SIG-M5 treated with dmso at 0.1 percent for 504 hours (cell line): ENCODE measurements at regions not wholly inside any gene's neighbourhood (a gene's known extent, or its start where the extent isn't known, plus 50 kb on each side); places are given as distances from the start of the nearest gene placed in this dataset.
"Not testable (repeated sequence)": the region's sequence is repeated elsewhere in the genome, so short reads cannot be mapped to it uniquely, and the experiment has no call there.

Source experiments
- DNase-seq: peaks from one replicate; lab custom pipeline; 2025; ENCODE audit not compliant: unreplicated experiment; lab: John Stamatoyannopoulos, UW

DNA sequence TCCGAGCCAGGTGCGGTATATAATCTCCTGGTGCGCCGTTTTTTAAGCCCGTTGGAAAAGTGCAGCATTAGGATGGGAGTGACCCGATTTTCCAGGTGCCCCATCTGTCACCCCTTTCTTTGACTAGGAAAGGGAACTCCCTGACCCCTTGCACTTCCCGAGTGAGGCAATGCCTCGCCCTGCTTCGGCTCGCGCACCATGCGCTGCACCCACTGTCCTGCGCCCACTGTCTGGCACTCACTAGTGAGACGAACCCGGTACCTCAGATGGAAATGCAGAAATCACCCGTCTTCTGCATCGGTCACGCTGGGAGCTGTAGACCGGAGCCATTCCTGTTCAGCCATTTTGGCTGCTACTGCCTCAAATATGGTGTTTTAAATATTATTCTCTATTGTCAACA lies 198.0 kb downstream of the MEIS1 start:
- DNase-seq = not testable (repeated sequence)

DNA sequence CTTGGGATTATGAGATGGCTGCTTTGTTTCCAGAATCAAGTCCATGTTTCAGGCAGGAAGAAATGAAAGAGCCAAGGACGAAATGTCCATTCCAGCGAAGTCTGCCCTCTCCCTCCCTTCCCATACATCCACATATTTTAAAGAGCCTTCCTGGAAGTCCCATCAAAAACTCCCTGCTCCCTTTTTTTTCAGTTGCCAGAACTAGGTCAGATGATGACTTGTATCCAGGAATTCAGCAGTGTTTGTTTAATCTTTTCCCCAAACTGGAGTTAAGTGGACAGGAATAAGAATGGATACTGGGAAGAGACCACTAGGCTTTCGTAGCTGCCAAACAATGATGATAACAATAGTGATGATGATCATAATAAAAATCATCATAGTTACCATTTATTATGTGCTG lies 198.7 kb downstream of the MEIS1 start:
- DNase-seq = no peak

DNA sequence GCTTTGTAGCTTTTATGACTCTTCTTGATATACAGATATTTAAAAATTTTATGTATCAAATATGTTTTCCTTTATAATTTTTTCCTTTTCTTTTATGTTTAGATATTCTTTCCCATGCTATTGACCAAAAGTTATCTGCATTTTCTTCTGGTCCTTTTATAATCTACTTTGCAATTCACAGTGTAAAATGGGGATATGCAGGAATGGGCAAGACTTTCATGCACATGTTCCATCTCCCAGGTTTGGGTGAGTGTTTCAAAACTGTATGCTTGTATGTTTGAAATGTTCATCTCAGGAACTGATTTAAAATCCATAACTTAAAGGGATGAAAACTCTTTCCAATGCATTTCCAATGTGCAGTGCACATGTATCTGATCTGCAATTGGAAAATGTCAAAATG lies 199.9 kb downstream of the MEIS1 start:
- DNase-seq = no peak

DNA sequence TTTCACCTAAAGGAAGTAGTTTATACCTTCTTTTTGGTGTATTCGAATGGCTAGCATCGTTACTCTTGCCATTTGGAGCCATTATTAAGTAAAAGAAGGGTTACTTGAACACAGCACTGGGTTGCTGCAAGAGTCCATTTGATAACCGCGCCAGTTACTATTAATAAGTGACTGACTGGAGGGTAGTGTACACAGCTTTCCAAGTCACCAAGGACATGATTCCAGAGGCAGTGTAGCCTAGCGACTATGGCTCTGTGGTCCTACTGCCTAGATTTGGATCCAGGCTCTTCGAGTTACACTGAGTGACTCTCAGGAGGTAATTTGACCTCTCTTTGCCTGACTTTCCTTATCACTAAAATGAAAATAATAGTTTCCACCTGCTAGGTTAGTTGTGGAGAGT lies 206.8 kb downstream of the MEIS1 start:
- no peak for DNase-seq

DNA sequence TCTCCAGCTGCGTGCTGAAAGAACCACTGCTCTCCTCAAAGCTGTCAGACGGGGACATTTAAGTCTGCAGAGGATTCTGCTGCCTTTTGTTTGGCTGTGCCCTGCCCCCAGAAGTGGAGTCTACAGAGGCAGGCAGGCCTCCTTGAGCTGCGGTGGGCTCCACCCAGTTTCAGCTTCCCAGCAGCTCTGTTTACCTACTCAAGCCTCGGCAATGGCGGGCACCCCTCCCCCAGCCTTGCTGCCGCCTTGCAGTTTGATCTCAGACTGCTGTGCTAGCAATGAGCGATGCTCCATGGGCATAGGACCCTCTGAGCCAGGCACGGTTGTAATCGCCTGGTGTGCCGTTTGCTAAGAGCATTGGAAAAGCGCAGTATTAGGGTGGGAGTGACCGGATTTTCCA lies 213.2 kb downstream of the MEIS1 start:
- DNase-seq = not testable (repeated sequence)

DNA sequence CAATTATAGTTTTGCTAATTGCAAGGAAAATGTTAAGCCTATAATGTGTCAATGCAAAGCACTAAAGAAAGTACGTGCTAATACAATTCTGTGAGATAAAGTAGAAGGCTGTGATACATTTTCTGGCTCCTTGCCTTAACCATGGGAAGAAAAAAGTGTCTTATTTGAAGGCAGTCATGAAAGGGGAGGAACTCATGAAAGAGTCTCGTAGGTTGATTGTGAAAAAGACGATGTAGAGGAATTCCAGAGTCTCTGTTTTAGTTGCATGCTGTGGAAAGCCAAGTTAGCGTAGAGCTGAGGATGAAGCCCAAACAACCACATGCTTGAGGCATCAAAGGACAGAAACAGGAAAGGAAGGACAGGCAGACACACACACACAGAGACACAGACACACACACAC lies 214.1 kb downstream of the MEIS1 start:
- no peak for DNase-seq

DNA sequence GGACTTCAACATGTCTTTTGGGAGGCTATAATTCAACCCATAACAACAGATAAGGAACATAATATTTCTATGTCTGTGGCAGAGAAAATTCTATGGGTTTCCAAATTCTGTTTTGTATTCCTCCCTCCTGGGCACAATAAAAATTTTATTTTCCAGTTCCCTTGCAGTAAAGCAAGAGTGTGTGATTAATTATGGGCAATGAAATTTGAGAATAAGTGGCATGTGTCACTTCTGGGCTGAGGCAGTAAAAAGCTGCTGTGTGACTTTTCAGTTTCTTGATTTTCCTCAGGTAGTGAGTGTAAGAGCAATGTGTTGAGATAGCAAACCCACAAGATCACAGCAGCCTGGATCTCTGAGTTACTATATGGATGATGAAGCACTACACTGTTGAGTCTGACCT lies 216.4 kb downstream of the MEIS1 start:
- no peak for DNase-seq

DNA sequence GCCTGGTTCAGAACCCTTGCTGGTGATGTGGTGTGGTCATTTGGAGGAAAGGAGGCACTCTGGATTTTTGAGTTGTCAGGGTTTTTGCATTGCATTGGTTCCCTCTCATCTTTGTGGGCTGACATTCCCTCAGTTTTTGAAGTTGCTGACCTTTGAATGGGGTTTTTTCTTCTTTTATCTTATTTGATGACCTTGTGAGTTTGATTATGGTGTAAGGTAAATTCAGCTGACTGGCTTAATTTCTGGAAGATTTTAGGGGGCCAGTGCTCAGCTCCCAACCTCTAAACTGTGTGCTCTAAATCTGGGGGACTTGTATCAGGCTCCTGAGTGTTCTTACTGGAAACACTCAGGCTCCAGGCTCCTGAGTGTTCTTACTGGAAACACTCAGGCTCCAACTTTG lies 225.9 kb downstream of the MEIS1 start:
- no peak for DNase-seq

DNA sequence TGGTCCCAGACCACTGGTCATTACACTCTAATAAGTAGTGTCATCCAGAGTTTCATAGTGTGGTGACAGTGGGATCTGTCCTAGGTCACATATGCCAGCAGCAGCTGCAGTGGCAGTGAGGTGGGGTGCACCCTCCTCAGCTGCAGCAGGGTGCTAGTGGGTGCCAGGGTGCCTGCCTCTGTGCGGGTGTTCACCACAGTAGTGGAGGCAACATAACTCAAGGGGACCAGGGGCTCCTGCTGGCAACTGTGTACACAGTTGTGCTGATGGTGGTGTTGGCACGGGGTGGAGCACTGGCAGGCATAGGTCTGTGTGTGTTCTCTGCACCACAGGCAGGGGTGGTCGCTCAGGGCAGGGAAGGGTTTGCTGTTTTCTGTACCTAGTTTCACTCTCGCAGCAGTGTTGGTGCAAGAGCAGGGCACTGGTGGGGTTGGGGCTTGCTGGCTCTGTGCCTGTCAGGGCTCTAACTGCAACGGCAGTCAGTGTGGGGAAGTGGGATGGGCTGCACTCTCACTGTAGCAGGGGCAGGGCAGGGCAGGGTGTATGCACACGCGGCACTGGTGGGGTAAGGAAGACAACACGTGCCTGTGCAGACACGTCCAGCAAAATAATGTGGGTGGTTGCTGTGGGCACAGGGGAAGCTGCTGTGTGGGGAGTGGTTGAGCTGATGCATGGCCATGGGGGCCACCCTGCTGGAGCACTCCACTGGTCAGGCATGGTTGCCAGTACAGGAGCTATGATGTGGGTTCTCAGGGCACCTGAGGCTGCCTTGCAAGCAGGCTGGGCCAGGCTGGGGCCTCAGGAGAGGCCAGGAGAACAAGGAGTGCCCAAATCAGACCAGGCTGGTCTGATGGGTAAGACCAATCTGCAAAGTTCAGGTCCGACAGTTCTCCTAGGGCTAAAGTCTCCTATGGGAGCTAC lies 226.6 kb downstream of the MEIS1 start:
- no peak for DNase-seq

DNA sequence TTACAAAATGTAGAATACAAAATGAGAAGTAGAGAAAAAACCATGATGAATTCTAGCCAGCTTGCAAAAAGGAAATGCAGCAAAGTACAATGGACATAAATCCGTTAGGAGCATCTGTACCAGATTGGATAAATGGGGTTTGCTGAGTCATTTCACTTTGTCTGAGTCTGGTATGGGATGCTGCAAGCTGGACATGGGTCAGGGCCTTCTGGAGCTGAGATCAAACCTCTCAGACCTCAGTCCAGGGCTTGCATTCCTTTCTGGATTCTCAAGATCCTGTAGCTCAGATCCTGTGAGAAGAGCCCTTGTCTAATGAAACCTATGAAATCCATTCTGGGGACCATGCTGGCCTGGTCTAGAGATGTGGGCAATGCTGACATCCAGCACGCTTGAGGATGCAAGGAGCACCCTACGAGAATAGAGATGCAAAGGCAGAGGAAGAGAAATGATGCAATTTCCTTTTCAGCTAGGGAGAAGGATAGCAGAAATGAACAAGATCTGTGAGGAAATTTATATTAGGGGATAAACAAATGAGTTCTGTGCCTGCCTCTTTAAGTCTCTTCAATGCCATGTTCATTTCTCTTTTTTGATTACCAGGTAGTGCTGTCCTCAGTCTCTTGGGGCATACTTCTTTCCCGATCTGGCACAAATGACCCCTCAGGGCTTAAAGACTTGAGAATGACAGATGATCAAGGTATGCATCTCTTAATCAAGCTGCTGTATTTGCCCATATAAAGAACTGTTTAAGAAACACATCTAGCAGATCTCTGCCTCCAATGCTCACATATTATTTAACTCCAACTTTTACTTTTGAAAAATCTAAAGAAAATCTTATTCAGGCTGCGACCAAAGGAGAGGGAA lies 230.4 kb downstream of the MEIS1 start:
- DNase-seq = no peak

DNA sequence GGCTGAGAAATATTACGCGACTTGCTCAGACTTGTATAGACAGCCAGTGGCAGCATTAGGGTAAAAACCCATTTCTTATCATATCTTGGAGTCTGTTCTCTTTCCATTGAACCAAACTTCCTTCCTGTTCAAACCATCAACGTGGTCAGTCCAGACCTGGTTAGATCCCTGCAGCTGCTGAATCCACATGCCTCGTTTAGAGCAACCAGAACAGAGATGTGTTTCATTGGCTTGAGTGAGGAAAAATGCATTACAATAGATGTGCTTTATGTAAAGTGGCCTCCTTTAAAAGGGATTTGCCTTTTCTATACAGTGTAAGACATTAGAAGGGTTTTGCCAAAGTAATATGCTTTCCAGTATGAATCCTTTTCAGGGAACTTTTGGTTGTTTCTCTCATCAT lies 232.4 kb downstream of the MEIS1 start:
- DNase-seq = no peak

DNA sequence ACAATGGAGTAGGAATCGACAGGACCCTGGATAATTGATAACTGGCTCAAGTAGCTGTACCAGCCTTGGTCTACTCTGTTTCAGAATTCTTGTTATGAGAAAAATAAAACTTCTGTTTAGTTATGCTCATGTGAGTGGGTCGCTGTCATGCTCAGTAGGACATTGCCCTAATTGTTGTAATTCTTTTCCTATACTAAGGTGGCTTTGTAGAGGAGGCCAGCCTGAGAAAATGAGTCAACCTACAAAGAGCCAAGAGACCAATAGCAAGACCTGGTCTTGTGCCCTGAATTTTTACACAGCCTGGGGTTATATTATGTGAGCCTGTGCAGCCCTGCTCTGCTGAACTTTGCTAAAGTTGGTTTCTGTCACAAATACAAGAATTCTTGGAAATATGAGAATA lies 238.4 kb downstream of the MEIS1 start:
- DNase-seq = no peak

DNA sequence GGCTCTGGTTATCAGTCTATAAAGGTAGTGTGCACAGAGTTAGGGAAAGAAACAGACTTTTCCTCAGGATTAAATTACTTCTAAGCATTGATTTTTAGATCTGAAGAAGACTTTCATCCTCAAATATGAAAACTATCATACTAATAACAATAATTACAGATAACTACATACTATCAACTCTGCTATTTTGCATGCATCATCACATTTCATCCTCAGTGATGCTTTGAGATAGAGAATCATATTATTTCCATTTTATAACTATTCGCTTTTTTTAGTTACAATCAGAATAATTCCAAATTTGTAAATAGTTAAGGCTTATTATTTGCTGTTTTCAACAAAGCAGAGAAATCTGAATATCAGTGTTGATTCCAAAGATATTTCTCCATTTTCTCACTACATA lies 239.2 kb downstream of the MEIS1 start:
- DNase-seq = no peak

DNA sequence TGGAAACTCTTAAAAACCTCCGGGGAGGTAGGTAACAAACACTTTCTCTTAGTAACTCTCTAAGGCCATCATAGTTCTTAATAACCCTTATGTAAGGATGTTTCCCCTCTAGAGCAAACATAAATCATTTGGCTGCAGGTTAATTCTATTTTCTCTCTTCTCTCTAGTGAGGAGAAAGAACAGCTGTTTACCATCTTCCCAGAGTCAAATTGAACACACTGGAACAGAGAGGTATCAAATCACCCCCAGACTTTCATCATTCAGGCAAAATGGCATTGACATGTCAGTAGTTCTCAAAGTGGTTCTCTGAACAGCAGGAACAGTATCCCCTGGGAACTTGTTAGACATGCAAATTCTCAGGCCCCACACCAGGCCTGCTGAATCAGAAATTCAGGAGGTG lies 240.7 kb downstream of the MEIS1 start:
- no peak for DNase-seq

DNA sequence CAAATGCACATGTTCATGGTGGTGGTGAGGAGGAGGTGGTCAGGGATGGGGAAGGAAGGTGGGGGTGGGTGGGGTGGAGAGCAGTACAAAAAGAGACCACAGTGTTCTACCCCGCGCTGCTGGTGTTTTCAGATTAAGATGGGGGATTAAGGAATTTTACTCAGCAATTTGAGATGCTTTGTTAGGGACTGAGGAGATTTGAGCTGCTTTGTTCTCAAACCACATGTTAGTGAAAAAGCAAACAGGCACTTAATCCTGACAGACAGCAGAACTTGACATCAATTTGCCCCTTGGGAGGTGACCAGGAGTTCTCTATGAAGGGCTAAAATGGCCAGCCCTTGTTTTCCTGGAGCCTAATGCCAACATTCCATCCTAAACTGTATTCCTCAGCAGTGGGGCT lies 244.5 kb downstream of the MEIS1 start:
- DNase-seq = no peak

DNA sequence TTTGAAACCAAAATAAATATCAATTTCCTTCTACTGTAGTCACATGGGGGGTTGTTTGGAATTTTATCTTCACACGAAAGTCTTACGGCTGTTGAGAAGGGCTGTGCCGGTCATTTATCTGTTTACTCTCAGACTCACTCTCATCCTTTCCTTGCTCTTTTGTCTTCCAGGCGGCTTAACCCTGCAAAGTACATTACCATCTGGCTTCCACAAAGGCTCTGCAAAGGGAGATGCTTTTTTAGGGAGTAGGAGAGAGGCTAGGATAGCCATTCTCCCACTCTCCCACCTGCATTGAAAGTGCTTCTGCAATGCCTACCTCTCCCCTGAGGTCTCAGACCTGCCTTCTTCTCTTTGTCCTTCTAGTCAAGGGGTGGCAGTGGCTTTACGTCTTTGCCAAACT lies 247.6 kb downstream of the MEIS1 start:
- DNase-seq = no peak

DNA sequence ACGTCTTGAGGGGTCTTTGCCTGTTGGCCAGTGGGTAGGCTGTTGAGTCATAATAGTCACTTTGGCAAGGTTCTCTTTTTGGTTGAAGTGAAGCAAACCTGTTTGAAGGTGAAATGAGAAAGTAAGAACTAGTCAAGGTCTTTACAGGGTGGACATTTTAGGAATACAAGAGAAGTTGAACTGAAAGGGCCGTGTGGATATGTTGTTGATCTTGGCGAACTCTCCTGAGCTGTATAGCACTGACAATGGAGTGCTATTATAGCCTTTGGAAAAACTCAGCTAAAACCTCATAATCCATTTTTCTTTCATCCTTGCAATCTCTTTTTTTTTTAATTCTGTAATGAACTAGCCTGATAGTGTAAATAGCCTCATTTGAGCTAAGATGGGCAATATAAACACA lies 248.1 kb downstream of the MEIS1 start:
- no peak for DNase-seq

DNA sequence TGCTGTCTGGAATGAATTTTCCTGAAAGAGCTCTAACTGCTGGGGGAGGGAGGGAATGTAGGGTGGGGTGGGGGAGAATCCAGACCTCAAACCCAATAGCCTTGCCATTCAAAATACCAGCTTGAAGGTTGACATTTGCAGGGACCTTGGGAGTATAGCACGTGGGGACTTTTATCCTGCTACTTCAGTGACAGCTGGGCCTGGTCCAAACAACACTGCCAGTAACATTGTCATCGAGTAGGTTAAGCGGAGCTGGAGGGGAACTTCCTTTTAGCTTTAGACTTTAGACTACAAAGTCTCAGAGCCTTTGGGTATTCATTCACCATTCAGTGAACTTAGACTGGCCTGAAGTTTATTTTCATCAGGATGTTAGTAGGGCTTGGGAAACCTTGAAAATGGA lies 248.7 kb downstream of the MEIS1 start:
- DNase-seq = no peak

DNA sequence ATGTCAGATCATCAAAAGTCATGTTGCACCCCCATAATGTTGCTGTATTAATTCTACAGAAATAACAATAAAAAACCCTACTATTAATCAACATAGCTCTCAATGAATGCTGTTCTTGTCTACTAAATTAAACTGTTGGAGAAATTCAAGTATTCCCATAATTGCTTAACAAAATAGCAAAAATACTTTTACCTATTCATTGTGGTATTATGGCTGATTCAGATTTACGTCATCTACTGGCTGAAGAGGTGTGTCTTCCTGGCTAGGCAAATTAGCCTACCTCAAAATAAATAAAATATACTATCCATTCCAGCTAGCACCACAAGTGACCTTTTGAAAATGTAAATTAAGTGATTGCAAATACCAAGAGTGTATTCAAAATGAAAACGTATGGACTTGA lies 249.4 kb downstream of the MEIS1 start:
- no peak for DNase-seq

DNA sequence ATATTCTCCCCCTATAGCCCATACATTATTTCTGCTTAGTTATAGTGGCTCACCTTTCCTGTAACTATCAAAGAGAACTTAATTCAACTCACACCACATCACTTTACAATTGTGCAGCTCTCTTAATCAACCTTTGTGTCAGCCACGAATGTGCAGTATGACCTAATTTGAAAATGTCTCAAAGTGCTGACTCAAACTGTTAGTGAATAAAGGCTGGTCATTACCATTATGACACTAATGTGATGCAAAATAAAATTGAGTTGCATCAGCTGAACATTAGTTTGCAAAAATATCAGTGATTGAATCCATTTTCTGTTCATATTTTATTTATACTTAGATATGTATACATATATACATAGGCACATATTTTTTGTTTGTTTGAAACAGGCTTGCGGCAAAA lies 251.8 kb downstream of the MEIS1 start:
- DNase-seq = no peak

DNA sequence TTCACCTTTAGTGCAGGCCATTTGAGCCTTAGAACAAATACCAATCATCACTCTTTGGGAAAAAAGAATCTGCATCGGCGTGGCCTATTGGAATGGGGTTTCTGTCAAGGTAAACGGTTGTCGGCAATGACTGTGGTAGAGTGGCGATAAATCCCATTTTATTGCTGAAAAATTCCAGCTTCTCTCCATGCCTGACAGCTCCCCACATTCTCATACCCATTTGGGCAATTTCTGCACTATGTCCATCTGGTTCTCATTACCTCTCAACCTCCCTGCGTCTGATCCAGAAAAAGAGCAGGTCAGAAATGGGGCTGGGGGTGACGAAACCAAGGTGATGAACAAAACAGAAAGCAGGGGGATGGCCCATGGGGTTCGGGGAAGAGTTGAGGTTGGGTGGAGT lies 254.0 kb downstream of the MEIS1 start:
- DNase-seq = no peak

DNA sequence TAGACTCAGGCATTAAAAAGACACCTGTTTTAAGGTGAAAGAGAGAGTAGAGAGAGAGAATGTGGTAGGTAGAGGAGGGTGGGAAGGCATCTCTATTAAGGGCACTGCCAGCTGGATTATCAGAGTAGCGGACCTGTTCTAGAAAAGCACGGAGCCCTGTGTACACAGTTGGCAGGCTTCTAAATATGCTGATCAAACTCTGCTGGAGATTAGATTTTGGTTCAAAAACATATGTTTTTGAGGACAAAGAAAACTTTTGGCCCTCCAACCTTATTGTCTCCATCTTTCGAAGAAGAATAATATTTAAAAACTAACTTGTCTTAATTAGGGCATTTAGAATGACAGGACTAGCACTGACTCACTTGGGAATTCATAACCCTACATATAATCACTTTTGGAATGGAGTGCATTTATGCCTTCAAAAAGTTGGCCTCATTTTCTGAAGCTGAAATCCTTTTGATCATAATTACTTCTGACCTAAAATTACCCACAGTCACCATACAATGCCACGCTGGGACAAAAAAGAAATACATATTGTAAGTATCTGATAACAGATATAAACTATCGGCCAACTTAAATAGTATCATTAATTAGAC lies 254.6 kb downstream of the MEIS1 start:
- no peak for DNase-seq
